HG02870 (cell line): ENCODE measurements at regions not wholly inside any gene's neighbourhood (a gene's known extent, or its start where the extent isn't known, plus 50 kb on each side); places are given as distances from the start of the nearest gene placed in this dataset.

Experiments used
- ATAC-seq: cut with Tn5 transposase; IDR thresholded peaks from one replicate; pipeline ENCODE4 v1.9.1; 2021; ENCODE audit warnings: mild to moderate bottlenecking, moderate library complexity; ENCODE audit not compliant: unreplicated experiment

GRCh38 chr16:13393816-13394215, 492.4 kb downstream of the SHISA9 start:
- no peak for ATAC-seq

GRCh38 chr16:13394488-13394887, 493.1 kb downstream of the SHISA9 start:
- ATAC-seq = no peak

- no peak for ATAC-seq
Observed at GRCh38 chr16:13397126-13397525, 495.7 kb downstream of the SHISA9 start.

GRCh38 chr16:13401641-13402040, 500.2 kb downstream of the SHISA9 start:
- no peak for ATAC-seq

- no peak for ATAC-seq
Observed at GRCh38 chr16:13402601-13403000, 501.2 kb downstream of the SHISA9 start.

GRCh38 chr16:13403326-13403725, 501.9 kb downstream of the SHISA9 start:
- no peak for ATAC-seq

GRCh38 chr16:13414154-13414553, 505.8 kb upstream of the ERCC4 start:
- no peak for ATAC-seq

- no peak for ATAC-seq
Observed at GRCh38 chr16:13419589-13419988, 500.4 kb upstream of the ERCC4 start.

GRCh38 chr16:13421726-13422125, 498.2 kb upstream of the ERCC4 start:
- no peak for ATAC-seq

- ATAC-seq = no peak
Observed at GRCh38 chr16:13425836-13426235, 494.1 kb upstream of the ERCC4 start.

GRCh38 chr16:13426269-13426668, 493.7 kb upstream of the ERCC4 start:
- ATAC-seq = no peak

GRCh38 chr16:13426736-13427135, 493.2 kb upstream of the ERCC4 start:
- ATAC-seq = no peak

- no peak for ATAC-seq
Observed at GRCh38 chr16:13427943-13428342, 492.0 kb upstream of the ERCC4 start.

GRCh38 chr16:13429416-13429815, 490.5 kb upstream of the ERCC4 start:
- no peak for ATAC-seq

GRCh38 chr16:13435415-13435814, 484.5 kb upstream of the ERCC4 start:
- no peak for ATAC-seq

GRCh38 chr16:13435873-13436474, 484.0 kb upstream of the ERCC4 start:
- no peak for ATAC-seq

- ATAC-seq = peak; percentile 56
Observed at GRCh38 chr16:13436641-13437412, 483.1 kb upstream of the ERCC4 start.

- ATAC-seq = no peak
Observed at GRCh38 chr16:13437413-13437795, 482.6 kb upstream of the ERCC4 start.

GRCh38 chr16:13438064-13438463, 481.9 kb upstream of the ERCC4 start:
- no peak for ATAC-seq

GRCh38 chr16:13439766-13440165, 480.2 kb upstream of the ERCC4 start:
- ATAC-seq = no peak

GRCh38 chr16:13441675-13442074, 478.3 kb upstream of the ERCC4 start:
- peak; percentile 63 for ATAC-seq

GRCh38 chr16:13448346-13448745, 471.6 kb upstream of the ERCC4 start:
- ATAC-seq = no peak

GRCh38 chr16:13453325-13453724, 466.6 kb upstream of the ERCC4 start:
- no peak for ATAC-seq
